CD4-positive, alpha-beta T cell treated with Interleukin-15 for 4 hours (primary cell): ENCODE measurements at regions not wholly inside any gene's neighbourhood (a gene's known extent, or its start where the extent isn't known, plus 50 kb on each side); places are given as distances from the start of the nearest gene placed in this dataset.
"Not testable (repeated sequence)": the region's sequence is repeated elsewhere in the genome, so short reads cannot be mapped to it uniquely, and the experiment has no call there.

Source experiments
- DNase-seq: peaks from one replicate; pipeline ENCODE4 v3.0.0-alpha.2; 2020; ENCODE audit warnings: low spot score

DNA sequence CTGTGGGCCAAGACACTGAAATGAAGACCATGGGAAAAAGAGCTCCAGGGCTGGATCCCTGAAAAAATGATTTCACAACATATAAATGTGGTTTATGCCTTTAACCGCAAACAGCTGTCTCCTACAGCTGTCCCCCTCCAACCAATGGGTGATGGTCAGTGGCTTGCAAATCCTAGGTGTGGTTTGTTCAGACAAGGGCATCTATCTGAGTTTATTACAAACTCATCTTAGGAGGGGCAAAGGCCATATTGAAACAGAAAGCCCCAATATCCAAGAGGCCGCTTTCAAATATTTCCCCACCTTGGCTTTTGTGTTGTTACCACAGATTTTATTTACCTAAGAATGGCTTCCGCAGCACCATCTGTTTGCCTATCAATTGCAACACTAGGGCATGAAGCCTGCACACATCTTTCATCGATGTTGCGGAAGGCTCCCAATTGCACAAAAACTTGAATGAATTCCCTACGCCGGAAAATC, 503.6 kb upstream of the AMELY start:
- DNase-seq, result no peak

DNA sequence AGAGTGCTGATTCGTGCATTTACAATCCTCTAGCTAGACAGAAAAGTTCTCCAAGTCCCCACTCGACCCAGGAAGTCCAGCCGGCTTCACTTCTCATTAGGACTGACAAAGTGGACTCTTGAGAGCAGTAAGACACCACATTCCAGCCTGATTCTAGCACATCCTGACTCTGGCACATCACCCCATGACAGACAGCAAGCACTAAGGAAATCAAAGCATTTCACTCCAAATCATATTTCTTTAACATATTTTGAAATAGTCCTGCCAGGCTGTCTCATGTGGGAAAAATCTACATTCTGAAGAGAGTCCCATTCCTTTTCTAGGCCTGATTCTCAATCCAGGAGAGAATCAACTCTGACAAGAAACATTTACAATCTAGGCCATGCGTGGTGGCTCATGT, 478.5 kb upstream of the AMELY start:
- no peak for DNase-seq

DNA sequence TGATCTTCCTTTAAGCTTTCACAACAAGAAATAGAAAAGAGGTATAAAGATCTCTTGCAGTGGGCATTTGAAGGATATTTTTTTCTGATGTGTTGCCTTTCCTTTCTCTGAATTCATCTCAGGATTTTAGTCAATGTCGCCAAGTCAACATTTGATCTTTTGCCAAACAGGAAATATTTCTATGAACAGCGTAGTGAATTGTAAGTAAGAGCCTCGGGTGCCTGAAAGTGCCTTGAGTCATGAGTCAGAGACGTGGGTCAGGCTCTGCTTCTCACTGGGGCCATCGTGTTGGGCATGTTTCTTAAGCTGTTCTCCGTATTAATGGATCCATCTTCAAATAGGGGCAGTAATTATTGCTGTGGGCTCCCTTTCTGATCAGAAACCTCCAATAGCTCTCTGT, 471.4 kb upstream of the AMELY start:
- peak; percentile 0 for DNase-seq

DNA sequence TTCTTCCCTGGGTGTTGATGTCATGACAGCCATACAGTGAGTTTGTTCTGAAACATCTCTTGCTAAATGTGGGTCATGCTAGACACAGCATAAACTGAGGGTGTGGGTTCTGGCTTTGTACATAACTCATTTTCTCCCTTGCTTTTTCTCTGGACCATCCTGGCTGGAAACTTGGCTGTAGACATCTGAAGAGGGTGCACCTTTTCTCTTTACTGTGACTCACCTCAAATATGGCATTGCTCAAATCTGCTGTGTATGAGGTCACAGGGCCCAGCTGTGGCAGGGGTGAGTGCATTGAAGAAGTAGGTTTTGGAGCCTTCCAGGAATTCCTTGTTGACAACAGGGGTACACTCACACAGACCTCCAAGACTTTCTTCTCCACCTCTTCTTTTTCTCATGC, 465.5 kb upstream of the AMELY start:
- DNase-seq, result no peak

DNA sequence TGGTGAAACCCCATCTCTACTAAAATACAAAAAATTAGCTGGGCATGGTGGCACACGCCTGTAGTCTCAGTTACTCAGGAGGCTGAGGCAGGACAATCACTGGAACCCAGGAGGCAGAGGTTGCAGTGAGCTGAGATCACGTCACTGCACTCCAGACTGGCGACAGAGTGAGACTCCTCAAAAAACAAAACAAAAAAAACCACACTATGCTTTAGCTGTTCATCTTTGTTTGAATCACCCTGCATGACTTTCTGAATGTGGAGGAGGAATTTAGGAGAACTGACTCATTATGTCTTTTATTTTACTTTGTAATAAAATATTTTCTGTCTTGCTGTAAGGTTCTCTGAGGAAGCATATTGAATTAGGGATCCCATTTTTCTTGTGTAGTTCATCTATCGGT, 462.9 kb upstream of the AMELY start:
- DNase-seq, result not testable (repeated sequence)

DNA sequence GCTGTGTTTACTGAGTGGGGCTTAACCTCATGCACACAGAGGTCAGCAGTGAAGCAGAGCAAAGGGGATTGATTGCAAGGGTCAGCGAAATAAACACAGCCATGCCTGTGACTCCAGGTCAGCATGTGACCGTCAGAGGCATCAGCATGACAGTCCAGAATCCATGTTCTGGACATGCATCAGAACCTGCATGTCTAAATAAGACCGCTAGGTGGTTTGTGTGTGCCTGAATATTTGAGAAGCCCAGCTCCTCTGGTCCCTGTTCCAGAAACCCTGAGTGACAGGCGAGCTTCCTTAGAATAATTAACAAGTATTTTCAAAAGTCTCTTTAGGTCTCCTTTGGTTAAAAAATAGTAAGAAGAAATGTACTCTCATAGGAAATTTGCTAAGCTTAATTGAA, 460.4 kb upstream of the AMELY start:
- not testable (repeated sequence) for DNase-seq

DNA sequence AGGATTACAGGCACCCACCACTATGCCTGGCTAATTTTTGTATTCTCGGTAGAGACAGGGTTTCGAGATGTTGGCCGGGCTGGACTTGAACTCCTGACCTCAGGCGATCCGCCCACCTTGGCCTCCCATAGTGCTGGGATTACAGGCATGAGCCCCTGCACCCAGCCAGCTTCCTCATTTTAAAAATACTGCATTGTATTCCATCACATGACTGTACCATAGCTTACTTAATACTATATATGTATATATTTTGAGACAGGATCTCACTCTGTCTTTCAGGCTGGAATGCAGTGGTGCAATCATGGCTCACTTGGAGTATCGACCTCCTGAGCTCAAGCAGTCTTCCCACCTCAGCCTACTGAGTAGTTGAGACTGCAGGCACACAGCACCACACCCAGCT, 459.5 kb upstream of the AMELY start:
- not testable (repeated sequence) for DNase-seq

DNA sequence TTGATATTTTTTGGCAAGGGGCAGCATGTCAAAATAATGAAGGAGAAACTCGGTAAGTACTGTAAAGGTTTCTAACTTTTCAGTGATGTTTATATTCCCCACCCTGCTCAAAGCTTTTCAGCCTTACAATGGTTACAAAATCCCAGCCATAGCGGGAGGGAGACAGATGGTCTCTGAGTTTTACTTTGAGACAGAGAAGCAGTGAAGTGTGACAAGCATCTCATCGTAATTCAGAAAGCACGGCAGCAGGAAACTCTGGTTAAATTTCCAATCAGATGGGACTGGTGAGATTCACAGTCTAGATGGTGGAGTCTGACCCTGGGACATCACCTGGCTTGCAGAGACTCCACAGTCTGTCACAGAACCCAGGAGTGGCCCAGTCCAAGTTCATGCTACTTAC, 448.0 kb upstream of the AMELY start:
- no peak for DNase-seq

DNA sequence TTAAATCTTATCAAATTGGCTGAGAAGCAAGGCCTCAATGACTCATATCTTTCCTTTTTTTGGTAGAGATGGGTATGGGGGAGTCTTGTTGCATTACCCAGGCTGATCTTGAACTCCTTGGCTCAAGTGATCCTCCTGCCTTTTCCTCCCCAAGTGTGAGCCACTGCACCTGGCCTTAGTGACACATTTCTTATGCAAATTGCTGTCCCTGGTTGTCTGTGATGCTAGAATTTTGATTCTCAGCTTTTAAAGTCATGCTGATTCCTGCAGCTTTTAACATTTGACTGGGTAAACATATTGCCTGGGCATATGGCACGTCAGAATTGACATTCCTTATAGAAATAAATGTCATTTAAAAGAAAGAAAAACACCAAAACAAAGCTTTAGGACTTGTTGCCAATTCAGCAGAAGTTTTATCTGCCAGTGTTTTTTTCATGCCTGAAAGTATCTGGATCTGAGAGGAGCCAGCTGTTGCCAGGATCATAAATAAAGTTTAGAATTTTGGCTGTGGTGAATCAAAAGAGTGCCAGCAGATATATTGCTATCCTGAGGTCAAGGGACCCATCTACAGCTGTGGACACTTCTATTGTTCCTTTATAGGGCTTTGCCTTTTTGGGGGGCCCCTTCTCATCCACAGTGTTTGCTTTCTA, 446.7 kb upstream of the AMELY start:
- DNase-seq, result no peak

DNA sequence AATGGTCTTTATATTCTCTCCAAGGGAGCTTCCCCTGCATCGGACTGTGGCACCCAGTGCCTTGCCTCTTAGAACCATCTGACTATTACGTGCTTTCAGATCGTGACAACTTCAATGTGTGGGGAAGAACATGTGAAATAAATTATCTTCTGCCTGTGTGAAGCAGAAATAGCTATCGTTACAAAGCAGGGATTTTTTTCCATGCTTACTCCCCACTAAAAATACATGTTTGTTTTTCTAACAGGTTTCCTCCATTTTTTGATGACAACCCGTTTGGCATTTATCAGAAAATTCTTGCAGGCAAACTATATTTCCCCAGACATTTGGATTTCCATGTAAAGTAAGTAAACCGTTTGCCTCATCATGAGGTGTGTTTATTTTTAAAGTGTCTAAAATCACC, 444.3 kb upstream of the AMELY start:
- not testable (repeated sequence) for DNase-seq

DNA sequence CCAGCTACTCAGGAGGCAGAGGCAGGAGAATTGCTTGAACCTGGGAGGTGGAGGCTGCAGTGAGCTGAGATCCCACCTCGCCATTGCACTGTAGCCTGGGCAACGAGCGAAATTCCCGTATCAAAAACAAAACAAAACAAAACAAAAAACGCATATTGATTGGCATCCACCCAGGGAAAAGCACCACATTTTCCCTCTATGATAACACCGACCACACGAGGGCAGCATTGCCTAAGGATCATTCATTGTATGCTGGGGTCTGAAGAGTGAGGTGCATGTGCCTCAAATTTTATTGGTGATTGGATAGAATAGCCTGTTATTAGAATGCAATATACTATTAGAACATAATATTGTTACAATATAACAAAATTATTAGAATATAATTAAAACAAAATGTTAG, 433.1 kb upstream of the AMELY start:
- DNase-seq, result peak; percentile 50

DNA sequence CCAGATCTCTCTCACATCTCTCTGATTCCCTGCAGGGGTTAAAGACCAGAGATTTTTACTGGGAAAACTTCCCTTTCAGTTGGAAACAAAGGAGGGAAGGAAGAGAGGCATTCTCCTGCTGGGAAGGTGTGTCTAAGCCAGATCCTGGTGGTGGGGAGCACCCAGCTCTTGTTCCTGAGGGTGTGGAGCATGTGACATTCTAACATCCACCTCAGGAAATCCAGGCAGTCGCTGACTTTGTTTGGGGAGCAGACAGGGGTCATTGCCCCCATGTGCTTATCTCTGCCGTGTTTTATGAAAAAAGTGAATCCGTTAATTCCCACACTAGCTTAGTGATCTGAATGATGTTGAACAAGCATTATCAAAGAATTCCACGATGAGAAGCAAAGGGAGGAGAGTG, 431.7 kb upstream of the AMELY start:
- DNase-seq, result no peak

DNA sequence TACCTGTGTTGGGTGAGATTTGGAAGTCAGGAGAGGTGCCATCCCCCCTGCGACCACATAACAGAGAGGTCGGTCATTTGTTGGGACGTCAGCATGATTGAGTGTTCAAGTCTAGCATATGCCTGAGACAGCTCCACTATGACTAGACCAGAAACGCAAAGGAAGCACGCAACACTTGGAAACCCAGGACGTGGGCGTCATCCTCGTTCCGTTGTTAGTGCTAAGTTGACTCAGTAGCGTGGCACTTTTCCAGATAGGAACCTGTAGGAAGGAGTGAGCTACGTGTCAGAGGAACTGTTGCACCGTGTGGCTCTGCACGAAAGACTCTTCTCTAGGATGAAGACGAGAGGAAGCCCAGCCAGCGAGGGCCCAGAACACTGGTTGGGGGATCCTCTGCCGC, 431.2 kb upstream of the AMELY start:
- DNase-seq, result not testable (repeated sequence)

DNA sequence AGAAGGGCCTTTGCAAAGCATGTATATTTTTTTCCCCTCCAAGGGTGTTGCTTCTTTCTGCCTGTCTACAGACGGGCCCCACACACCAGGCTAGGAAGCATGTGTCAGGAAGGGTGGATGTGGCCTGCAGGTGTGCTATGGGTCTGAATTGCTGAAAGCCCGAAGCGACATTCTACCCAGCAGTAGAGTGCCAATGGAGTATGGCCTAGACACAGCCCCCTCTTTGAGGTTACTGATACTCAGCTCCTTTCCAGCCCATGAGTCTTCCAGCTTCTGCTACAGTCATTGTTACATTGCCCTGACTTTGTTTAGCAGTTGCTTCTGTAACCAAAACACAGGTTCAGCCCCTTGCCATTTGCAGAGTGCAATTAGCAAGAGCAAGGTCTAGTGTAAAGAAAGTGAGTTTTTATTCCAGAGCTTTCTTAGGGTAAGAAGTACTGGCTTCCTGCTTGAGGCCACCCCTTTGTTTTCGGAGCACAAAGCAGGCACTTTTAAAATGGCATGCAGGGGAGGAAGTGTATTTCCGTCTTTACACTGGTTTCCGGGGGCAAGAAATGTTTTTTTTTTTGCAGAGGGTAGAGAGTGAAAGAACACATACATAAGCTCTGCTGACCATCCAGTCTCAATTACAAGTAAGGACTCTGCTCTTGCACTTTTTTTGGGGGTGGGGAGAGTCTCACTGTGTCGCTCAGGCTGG, 428.0 kb upstream of the AMELY start:
- DNase-seq, result peak; percentile 28

DNA sequence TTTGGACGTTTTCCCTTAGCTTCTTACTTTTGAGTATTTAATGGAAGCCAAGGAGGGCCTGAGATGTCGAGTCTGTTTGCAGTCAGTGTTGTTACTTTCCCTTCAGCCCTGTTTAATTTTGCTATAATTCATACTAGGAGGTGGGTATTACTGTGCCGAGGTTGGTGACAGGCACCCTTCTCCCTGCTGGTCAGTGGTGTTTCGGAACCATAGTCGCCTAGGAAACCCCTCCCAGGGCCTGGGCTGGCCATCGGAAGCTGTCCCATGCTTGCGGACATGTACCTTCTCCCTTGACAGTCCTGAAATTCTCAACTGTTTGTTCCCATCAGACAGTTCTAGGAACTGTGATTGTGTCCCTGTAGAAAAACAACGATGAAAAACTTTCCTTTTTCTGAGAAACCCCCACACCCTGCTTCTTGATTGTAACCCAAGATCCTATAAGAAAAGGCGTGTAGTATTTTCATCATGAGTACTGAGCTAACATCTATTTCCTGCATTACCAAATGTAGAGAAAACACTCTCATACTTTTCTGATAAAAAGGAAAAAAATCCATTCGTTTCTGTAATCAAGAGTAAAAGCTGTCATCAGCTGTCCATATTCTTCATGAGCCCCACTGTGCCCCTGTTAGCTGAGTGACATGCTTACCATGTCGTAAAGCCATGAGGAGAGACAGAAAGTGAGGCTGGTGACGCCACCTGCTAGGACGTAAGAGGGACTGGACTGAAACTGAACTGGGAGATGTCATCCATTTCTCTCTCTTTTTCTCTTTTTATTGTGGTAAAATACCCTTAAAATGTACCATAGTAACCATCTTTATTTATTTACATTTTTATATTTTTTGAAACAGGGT, 424.7 kb upstream of the AMELY start:
- DNase-seq, result peak; percentile 28

DNA sequence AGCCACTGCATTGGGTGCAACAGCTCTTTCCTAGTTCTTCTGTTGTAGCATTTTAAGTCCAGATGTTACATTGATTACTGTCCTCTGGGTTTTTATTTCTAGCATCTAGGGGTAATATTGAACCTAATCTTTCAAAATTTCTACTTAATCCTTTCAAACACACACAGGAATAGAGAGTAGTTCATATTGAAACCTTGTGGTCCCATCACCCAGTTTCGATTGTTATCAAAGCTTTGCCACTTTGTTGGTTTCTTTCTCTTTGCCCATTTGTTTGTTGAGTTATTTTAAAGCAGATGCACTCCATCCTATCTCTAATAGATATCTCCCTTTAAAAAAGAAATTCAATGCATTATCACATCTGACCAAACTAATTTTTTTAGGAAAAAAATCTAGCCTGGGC, 422.9 kb upstream of the AMELY start:
- no peak for DNase-seq

DNA sequence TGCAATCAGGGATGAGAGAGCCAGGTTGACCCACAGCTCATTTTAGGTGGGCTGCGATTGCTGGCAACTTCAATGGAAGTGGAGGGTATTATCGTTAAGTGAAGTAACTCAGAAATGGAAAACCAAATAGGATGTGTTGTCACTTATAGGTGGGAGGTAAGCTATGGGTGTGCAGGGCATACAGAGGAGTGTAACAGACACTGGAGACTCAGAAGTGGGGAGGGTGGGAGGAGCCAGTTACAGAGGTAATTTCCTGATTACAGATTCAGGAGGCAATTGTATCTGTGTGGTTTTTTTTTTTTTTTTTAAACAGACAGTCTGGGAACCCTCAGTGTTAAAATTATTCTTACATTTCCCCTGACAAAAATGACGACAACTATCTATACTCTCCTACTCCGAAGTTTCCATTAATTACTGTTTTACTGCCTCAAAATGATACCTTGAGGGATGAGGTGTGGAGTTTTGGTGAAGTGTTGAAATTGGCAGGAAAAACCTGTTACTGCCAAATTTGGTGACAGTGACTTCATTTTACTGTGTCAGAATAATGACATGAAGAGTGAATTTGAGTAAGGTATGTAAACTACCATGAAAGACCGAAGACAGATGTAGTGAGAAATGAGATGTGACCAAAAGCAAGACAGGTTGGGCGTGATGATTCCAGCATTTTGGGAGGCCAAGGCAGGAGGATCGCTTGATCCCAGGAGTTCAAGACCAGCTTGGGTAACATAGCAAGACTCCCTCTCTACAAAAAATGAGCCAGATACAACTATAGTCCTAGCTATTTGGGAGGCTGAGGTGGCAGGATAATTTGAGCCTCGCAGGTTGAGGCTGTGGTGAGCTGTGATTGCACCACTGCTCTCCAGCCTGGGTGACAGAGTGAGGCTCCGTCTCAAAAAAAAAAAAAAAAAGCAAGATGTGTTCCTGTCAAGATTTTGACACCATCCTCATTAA, 415.0 kb upstream of the AMELY start:
- DNase-seq, result peak; percentile 48

DNA sequence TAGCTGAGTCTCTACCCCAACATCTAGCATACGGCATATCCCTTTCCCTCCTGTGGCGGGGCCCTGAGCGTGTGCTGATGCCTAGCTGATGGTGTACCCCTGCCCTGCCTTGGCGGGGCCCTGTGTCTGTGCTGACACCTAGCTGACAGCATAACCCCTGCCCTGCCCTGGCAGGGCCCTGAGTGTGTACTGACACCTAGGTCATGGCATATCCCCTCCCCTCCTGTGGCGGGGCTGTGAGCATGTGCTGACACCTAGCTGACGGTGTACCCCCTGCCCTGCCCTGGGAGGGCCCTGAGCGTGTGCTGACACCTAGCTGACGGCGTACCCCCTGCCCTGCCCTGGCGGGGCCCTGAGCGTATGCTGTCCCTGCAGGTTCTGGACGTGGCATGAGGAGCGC, 414.0 kb upstream of the AMELY start:
- no peak for DNase-seq

DNA sequence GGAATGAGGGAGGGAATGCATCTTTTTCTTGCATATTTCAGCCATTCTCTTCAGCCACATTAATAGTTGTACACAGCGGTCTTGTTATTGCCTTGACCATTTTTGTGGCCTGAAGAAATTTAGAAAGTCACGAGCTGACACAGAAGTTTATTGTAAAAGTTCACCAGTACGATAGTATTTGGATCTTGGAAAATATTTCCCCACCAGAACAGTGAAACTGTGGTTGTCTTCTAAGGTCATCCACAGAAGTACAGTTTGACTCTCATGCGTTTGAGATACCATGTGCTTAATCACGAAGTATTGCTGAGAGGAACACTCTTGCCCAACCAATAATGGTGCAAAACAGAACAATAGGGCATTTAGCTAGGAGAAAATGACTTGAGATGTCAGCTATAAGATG, 409.2 kb upstream of the AMELY start:
- no peak for DNase-seq

DNA sequence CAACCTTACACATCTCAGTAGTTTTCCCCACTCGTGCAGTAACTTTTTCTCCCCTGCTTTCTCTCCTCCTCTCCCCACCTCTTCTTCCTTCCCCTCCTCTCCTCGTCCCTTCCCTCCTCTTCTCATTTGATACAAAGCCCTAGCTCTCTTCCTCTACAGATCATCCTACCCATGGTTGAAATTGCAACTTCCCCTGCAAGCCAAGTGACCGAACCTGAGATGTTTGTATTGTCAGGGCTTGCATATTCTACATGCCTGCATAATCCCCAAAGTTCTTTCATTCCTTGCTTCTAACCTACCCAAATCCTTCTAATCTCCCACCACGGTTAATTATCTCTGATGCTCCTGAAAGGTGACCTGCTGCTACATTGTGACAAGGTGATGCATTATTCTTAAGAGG, 408.6 kb upstream of the AMELY start:
- DNase-seq, result not testable (repeated sequence)

DNA sequence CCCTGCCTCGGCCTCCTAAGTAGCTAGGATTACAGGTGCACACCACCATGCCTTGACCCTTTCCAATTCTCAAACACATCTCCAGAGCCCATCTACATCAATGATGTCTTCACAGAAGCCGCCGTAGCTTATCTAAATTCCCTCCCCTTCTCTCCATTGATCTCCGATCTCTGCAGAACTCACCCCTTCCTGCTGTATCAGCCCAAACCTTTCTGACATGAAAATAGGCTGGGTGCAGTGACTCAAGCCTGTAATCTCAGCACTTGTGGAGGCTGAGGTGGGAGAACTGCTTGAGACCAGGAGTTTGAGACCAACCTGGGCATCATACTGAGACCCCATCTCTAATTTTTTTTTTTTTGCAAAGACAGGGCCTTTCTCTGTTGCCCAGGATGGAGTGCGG, 406.6 kb upstream of the AMELY start:
- no peak for DNase-seq

DNA sequence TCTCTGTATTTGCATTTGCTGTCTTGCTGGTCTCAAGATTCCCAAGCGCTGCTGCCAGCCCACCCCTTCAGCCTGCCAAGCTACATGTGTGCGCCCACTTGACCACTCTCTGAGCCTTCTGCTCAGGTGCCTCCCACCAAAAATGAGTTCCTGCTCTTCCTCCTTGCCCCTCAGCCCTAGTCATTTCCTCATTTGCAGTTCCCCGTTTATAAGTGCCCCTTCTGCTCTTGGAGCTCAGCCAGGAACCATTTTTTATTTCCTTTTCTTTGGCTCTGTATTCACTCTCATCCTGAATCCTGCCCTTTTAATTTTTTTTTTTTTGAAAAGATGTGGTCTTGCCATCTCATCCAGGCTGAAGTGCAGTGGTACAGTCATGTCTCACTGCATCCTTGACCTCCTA, 406.0 kb upstream of the AMELY start:
- no peak for DNase-seq
